Ovary (tissue), 7 donors: ENCODE measurements at regions not wholly inside any gene's neighbourhood (a gene's known extent, or its start where the extent isn't known, plus 50 kb on each side); places are given as distances from the start of the nearest gene placed in this dataset.

Experiments
- DNase-seq, 5 donors: peaks; one replicate each; pipeline ENCODE4 v3.0.0-alpha.2; 2019 to 2020
- H3K27ac ChIP-seq, 2 donors: fragments of 200-600 bp; one replicate each; pipeline versions ENCODE4 v1.5.1 to v1.8.0; 2019 to 2022
- H3K27me3 ChIP-seq: fragments of 200-600 bp; one replicate; pipeline ENCODE4 v1.8.0; 2022
- H3K36me3 ChIP-seq: fragments of 200-600 bp; sonication (generic); one replicate; pipeline ENCODE4 v1.5.1; 2019
- H3K4me1 ChIP-seq: one replicate; pipeline ENCODE4 v1.8.1; 2013; ENCODE audit warnings: mild to moderate bottlenecking, moderate library complexity; ENCODE audit not compliant: insufficient read depth
- H3K4me3 ChIP-seq: fragments of 200-600 bp; sonication (generic); one replicate; pipeline ENCODE4 v1.5.1; 2017
- H3K9me3 ChIP-seq, 2 donors: fragments of 200-600 bp in 1 of 2; sonication (generic) in 1 of 2; one replicate each; pipeline versions ENCODE4 v1.5.1 to v1.8.1; 2013 to 2019; ENCODE audit warnings: mild to moderate bottlenecking in 1 of 2, moderate library complexity in 1 of 2
- EP300 ChIP-seq: sonication (generic); formaldehyde crosslinking; IDR thresholded peaks from one replicate; pipeline ENCODE4 v1.6.1; 2017; ENCODE audit warnings: antibody characterized with exemption
- POLR2A ChIP-seq: fragments of 450-650 bp; IDR thresholded peaks from one replicate; pipeline ENCODE4 v1.6.1; 2017; ENCODE audit warnings: antibody characterized with exemption, mild to moderate bottlenecking, moderate library complexity
- WGBS, 3 donors: extraction: QIAGEN DNeasy Blood & Tissue Kit in 1 of 3; methylation state at CpG; one replicate each; pipeline versions ENCODE4 v1.1.5 to v1.1.7; 2013 to 2017; 5-methylcytosine and 5-hydroxymethylcytosine counted together
- intact Hi-C, 4 donors: fragments of 100-400 bp; cut with DNase I; formaldehyde crosslinking; loops; one replicate each; pipeline versions ENCODE4 v1.11.0 to v1.15.1; 2022 to 2023
- TF ChIP-seq, protein P1 (sequence below), 3 donors: fragments of 450-650 bp in 2 of 3; fragments of 200-600 bp in 1 of 3; IDR thresholded peaks; one replicate each; pipeline versions ENCODE4 v1.5.1 to v1.8.0; 2016 to 2022; ENCODE audit warnings: antibody characterized with exemption in 3 of 3, mild to moderate bottlenecking in 1 of 3
- donor health status: DM: no; HTN: no; CAD: no; lungs with moderate emphysema.
- donor health status: DM: no; HTN: no; CAD: no.
- donor health status: Bipolar disorder and iron deficiency.
- donor health status: DM: no; HTN: no; CAD: no.
- donor health status: DM: yes; HTN: yes; CAD: no.

DNA sequence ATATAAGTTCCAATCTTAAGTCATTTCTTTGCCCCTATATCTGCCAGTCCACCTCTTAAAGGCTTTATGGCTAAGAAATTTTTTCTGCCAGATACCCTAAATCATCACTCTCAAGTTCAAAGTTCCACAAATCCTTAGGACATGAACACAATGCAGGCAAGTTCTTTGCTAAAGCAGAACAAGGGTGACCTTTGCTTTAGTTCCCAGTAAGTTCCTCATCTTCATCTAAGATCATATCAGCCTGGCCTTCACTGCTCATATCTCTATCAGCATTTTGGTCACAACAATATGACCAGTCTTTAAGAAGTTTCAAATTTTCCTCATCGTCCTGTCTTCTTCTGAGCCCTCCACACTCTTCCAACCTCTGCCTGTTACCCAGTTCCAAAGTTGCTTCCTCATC, 402.2 kb upstream of the RUNX1 start:
- intact Hi-C loops, result no loop called here
- TF ChIP-seq, protein P1, sequence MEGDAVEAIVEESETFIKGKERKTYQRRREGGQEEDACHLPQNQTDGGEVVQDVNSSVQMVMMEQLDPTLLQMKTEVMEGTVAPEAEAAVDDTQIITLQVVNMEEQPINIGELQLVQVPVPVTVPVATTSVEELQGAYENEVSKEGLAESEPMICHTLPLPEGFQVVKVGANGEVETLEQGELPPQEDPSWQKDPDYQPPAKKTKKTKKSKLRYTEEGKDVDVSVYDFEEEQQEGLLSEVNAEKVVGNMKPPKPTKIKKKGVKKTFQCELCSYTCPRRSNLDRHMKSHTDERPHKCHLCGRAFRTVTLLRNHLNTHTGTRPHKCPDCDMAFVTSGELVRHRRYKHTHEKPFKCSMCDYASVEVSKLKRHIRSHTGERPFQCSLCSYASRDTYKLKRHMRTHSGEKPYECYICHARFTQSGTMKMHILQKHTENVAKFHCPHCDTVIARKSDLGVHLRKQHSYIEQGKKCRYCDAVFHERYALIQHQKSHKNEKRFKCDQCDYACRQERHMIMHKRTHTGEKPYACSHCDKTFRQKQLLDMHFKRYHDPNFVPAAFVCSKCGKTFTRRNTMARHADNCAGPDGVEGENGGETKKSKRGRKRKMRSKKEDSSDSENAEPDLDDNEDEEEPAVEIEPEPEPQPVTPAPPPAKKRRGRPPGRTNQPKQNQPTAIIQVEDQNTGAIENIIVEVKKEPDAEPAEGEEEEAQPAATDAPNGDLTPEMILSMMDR (IDR thresholded peaks at IDR 0.05), result no peak
- TF ChIP-seq POLR2A (no peak), EP300 (no peak)
- Histone ChIP-seq H3K27ac (no peak overlapping the region), H3K4me1 (no peaks in the 10 kb centered on the region), H3K4me3 (no peak overlapping the region), H3K36me3 (no peaks in the 10 kb centered on the region), H3K9me3 (peaks cover 0 to 3% of the 10 kb centered on the region in 2 donors), H3K27me3 (no peaks in the 10 kb centered on the region)
- DNase-seq, result no peak
- 88 to 100% (median 94%) methylated on average over 1 of the region's 1 CpG for WGBS, 3 donors

DNA sequence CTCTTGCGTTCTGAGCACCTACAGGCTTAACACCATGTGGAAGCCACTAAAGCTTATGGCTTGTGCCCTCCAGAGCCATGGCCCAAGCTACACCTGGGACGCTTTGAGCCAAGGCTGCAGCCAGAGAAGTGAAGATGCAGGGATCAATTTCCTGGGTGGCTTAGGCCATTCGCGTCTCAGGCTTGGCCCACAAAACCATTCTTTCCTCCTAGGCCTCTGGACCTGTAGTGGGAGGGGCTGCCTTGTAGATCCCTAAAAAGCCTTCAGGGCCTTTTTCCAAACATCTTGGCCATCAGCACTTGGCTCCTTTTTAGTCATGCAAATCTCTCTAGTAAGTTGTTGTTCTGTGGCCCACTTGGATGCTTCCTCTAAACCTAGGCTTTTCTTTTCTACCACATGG, 401.7 kb upstream of the RUNX1 start:
- intact Hi-C loops, result no loop called here
- Histone ChIP-seq H3K36me3 (no peaks in the 10 kb centered on the region), H3K4me3 (no peak overlapping the region), H3K27ac (no peak overlapping the region), H3K4me1 (no peaks in the 10 kb centered on the region), H3K27me3 (no peaks in the 10 kb centered on the region), H3K9me3 (peaks cover 0 to 3% of the 10 kb centered on the region in 2 donors)
- WGBS, 3 donors, result 96 to 98% (median 97%) methylated on average over 4 of the region's 4 CpGs
- DNase-seq, result no peak
- TF ChIP-seq, protein P1 (IDR thresholded peaks at IDR 0.05), result no peak
- TF ChIP-seq EP300 (no peak), POLR2A (no peak)

DNA sequence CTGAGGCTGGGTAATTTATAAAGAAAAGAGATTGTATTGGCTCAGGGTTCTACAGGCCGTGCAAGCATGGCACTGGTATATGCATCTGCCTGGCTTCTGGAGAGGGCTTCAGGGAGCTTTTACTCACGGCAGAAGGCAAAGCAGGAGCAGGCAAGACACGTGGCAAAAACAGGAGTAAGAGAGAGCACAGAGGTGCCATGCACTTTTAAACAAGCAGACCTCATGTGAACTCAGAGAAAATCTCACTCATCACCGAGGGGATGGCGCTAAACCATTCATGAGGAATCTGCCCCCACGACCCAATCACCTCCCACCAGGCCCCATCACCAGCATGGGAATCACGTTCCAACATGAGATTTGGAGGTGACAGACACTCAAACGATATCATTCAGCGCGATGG, 400.7 kb upstream of the RUNX1 start:
- Histone ChIP-seq H3K4me1 (no peaks in the 10 kb centered on the region), H3K4me3 (no peak overlapping the region), H3K27ac (no peak overlapping the region), H3K27me3 (no peaks in the 10 kb centered on the region), H3K9me3 (peaks cover 0 to 3% of the 10 kb centered on the region in 2 donors), H3K36me3 (no peaks in the 10 kb centered on the region)
- TF ChIP-seq, protein P1 (IDR thresholded peaks at IDR 0.05), result no peak
- no peak for TF ChIP-seq POLR2A
- TF ChIP-seq EP300, result no peak
- 92 to 93% (median 93%) methylated on average over 10 of the region's 10 CpGs for WGBS, 3 donors
- DNase-seq, result no peak
- intact Hi-C loops, result no loop called here

DNA sequence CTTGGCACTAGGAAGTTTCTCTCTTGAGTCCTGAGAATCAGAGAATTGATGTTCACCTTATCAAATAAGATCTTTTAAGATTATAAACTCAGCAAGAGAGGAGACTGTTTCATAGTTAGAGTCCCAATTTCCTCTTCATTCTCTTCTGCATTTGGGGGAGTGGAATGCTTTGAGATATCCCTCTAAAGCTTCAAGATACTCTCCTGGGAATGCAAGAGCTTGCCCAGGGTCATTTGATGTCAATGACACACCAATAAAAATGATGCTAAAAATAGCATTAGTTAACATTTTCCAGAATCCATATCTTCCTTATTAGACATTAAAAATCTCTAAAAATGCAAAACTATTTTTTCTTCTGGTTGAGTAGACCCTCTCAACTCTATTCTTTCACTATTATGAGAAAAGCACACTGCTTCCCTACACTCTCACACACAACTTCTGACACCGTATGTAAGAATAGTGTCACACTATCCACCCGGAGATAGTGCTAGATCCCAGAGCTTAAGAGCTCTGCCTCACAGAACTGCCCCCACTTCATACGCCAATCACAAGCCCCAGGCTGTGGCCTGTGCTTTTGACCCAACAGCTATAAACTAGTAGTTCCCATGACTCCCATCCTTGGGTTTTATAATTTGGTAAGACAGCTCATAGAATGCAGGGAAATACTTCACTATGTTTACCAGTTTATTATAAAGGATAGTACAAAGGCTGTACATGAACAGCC, 399.9 kb upstream of the RUNX1 start:
- TF ChIP-seq, protein P1 (IDR thresholded peaks at IDR 0.05), result no peak
- TF ChIP-seq EP300, result no peak
- TF ChIP-seq POLR2A, result no peak
- H3K36me3 ChIP-seq, result no peaks in the 10 kb centered on the region
- intact Hi-C loops, result no loop called here
- no peaks in the 10 kb centered on the region for H3K27me3 ChIP-seq
- 37 to 43% (median 42%) methylated on average over 3 of the region's 3 CpGs for WGBS, 3 donors
- no peak overlapping the region for H3K27ac ChIP-seq
- H3K4me1 ChIP-seq, result no peaks in the 10 kb centered on the region
- peaks cover 0 to 3% of the 10 kb centered on the region in 2 donors for H3K9me3 ChIP-seq
- no peak overlapping the region for H3K4me3 ChIP-seq
- DNase-seq, result no peak
